ENCODE measurements at regions not wholly inside any gene's neighbourhood (a gene's known extent, or its start where the extent isn't known, plus 50 kb on each side); places are given as distances from the start of the nearest gene placed in this dataset.

- TF ChIP-seq EZH2 (IDR thresholded peaks at IDR 0.05; ENCODE audit: insufficient read depth, poor library complexity, severe bottlenecking) (no peak), EZH2phosphoT487 (IDR thresholded peaks at IDR 0.05; ENCODE audit: insufficient read depth, low read depth) (no peak)
Observed at GRCh38 chr9:13352451-13352979, 73.0 kb upstream of the MPDZ start.

All from GM23248 (cell line).